Spleen (tissue), 11 donors: ENCODE measurements at regions not wholly inside any gene's neighbourhood (a gene's known extent, or its start where the extent isn't known, plus 50 kb on each side); places are given as distances from the start of the nearest gene placed in this dataset.

Experiments
- DNase-seq: peaks from one replicate; pipeline ENCODE4 v3.0.0-alpha.2; 2020
- H3K27ac ChIP-seq, 8 donors: fragments of 200-600 bp; sonication (generic) in 7 of 8; 1 replicate in 4 of 8; 2 replicates in 4 of 8; pipeline versions ENCODE4 v1.5.0 to v1.8.0; 2016 to 2021; ENCODE audit warnings: inconsistent platforms in 4 of 8, mild to moderate bottlenecking in 4 of 8, moderate library complexity in 1 of 8
- H3K27me3 ChIP-seq, 7 donors: fragments of 200-600 bp; sonication (generic) in 6 of 7; replicated peaks in 1 of 7; 1 replicate in 4 of 7; 2 replicates in 3 of 7; pipeline versions ENCODE4 v1.5.0 to v1.8.0; 2016 to 2021; ENCODE audit warnings: inconsistent platforms in 3 of 7, mild to moderate bottlenecking in 1 of 7
- H3K36me3 ChIP-seq, 6 donors: fragments of 200-600 bp; sonication (generic) in 5 of 6; 1 replicate in 4 of 6; 2 replicates in 2 of 6; pipeline versions ENCODE4 v1.5.0 to v1.8.0; 2016 to 2021; ENCODE audit warnings: inconsistent platforms in 2 of 6
- H3K4me1 ChIP-seq, 6 donors: fragments of 200-600 bp; sonication (generic) in 5 of 6; 1 replicate in 3 of 6; 2 replicates in 3 of 6; pipeline versions ENCODE4 v1.5.0 to v1.8.0; 2016 to 2021; ENCODE audit warnings: inconsistent platforms in 3 of 6
- H3K4me3 ChIP-seq, 8 donors: fragments of 200-600 bp; sonication (generic) in 7 of 8; 1 replicate in 4 of 8; 2 replicates in 4 of 8; pipeline versions ENCODE4 v1.5.0 to v1.8.0; 2016 to 2021; ENCODE audit warnings: inconsistent platforms in 4 of 8, mild to moderate bottlenecking in 4 of 8, moderate library complexity in 2 of 8
- H3K9me3 ChIP-seq, 8 donors: fragments of 200-600 bp; sonication (generic) in 7 of 8; 1 replicate in 4 of 8; 2 replicates in 4 of 8; pipeline versions ENCODE4 v1.5.0 to v1.8.0; 2016 to 2021; ENCODE audit warnings: inconsistent platforms in 4 of 8
- POLR2A ChIP-seq, 3 donors: fragments of 450-650 bp; IDR thresholded peaks; one replicate each; pipeline ENCODE4 v1.5.1; 2017; ENCODE audit warnings: antibody characterized with exemption in 3 of 3, mild to moderate bottlenecking in 1 of 3
- POLR2AphosphoS5 ChIP-seq, 3 donors: sonication (generic); formaldehyde crosslinking; IDR thresholded peaks; one replicate each; pipeline ENCODE4 v1.5.1; 2017; ENCODE audit warnings: antibody characterized with exemption in 3 of 3
- WGBS, 5 donors: extraction: QIAGEN DNeasy Blood & Tissue Kit in 3 of 5; methylation state at CpG; one replicate each; pipeline versions ENCODE4 v1.1.5 to v1.1.7; 2013 to 2018; 5-methylcytosine and 5-hydroxymethylcytosine counted together
- intact Hi-C: fragments of 100-400 bp; cut with DNase I; formaldehyde crosslinking; loops from one replicate; pipeline ENCODE4 v1.15.0; 2023; ENCODE audit warnings: low total_unique reads
- TF ChIP-seq, protein P1 (sequence below), 11 experiments: fragments of 200-600 bp in 7 of 11; fragments of 450-650 bp in 4 of 11; sonication (generic) in 4 of 11; IDR thresholded peaks in 8 of 11; conservative IDR thresholded peaks in 3 of 11; 1 replicate in 7 of 11; 2 replicates in 4 of 11; pipeline versions ENCODE4 v1.4.0 to v1.8.0; 2016 to 2021; ENCODE audit warnings: antibody characterized with exemption in 11 of 11, inconsistent platforms in 4 of 11, mild to moderate bottlenecking in 1 of 11
- donor health status: healthy with polysubstance abuse.
- donor health status: DM: no; HTN: no; CAD: no; lungs with moderate emphysema.
- donor health status: DM: no; HTN: no; CAD: no.
- donor health status: Bipolar disorder and iron deficiency.
- donor health status: healthy.
- donor health status: DM: no; HTN: no; CAD: no.
- donor health status: DM: yes; HTN: yes; CAD: no.

DNA sequence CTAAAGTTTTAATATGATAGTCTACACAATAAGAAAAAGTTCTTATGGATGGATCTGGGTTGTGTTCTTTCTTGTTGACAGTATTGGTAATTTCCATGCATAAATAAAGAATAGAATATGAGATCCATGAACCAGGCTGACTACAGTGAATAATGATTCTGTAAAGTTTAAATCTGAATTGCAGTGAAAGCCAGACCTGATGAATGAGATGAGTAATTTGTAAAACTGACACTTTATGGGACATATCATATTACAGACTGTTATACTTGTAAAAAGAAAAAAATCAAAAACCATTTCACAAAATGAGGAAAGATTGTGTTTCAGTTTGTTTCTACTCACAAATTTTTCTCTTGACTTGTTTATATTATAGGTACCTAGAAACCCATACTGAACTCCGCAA is 164.9 kb upstream of the SCN7A start:
- peaks cover 0 to 5% (median 0%) of the 10 kb centered on the region in 8 donors for H3K9me3 ChIP-seq
- 92 to 98% (median 96%) methylated on average over 1 of the region's 1 CpG for WGBS, 5 donors
- DNase-seq: no peak
- no peaks in the 10 kb centered on the region for H3K36me3 ChIP-seq
- no peak overlapping the region for H3K4me3 ChIP-seq
- H3K4me1 ChIP-seq: no peaks in the 10 kb centered on the region
- no peak overlapping the region for H3K27ac ChIP-seq
- no peaks in the 10 kb centered on the region for H3K27me3 ChIP-seq
- intact Hi-C loops: no loop called here
- TF ChIP-seq POLR2A (IDR thresholded peaks at IDR 0.05) (no peak), POLR2AphosphoS5 (IDR thresholded peaks at IDR 0.05) (no peak)
- TF ChIP-seq, protein P1, sequence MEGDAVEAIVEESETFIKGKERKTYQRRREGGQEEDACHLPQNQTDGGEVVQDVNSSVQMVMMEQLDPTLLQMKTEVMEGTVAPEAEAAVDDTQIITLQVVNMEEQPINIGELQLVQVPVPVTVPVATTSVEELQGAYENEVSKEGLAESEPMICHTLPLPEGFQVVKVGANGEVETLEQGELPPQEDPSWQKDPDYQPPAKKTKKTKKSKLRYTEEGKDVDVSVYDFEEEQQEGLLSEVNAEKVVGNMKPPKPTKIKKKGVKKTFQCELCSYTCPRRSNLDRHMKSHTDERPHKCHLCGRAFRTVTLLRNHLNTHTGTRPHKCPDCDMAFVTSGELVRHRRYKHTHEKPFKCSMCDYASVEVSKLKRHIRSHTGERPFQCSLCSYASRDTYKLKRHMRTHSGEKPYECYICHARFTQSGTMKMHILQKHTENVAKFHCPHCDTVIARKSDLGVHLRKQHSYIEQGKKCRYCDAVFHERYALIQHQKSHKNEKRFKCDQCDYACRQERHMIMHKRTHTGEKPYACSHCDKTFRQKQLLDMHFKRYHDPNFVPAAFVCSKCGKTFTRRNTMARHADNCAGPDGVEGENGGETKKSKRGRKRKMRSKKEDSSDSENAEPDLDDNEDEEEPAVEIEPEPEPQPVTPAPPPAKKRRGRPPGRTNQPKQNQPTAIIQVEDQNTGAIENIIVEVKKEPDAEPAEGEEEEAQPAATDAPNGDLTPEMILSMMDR (IDR thresholded peaks at IDR 0.05 in 8 of 11, conservative IDR thresholded peaks at IDR 0.05 in 3 of 11): no peak

DNA sequence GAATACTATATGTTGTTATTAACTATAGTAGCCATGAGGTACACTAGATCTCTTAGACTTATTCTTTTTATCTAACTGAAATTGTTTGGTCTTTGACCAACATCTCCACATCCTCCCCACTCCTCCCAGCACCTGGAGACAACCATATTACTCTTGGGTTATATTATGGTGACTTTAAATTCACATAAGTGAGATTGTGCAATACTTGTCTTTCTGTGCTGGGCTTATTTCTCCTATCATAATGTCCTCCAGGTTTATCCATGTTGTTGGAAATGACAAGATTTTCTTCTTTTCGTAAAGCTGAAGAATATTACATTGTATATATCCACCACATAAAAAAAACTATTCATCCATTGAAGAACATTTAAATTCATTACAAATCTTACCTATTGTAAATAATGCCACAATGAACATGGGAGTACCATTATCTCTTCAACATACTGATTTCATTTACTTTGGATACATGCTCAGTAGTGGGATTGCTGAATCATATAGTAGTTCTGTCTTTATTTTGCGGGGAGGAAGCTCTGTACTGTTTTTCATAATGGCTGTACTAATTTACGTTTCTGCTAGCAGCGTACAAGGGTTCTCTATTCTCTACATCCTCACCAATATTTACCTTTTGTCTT is 159.2 kb upstream of the SCN7A start:
- H3K4me3 ChIP-seq: no peak overlapping the region
- H3K36me3 ChIP-seq: no peaks in the 10 kb centered on the region
- no peak overlapping the region for H3K27ac ChIP-seq
- TF ChIP-seq, protein P1 (IDR thresholded peaks at IDR 0.05 in 8 of 11, conservative IDR thresholded peaks at IDR 0.05 in 3 of 11): no peak
- TF ChIP-seq POLR2AphosphoS5 (IDR thresholded peaks at IDR 0.05): no peak
- no peak for TF ChIP-seq POLR2A (IDR thresholded peaks at IDR 0.05)
- no peak for DNase-seq
- WGBS, 5 donors: 65 to 85% (median 68%) methylated on average over 4 of the region's 4 CpGs
- intact Hi-C loops: no loop called here
- H3K27me3 ChIP-seq: no peaks in the 10 kb centered on the region
- H3K9me3 ChIP-seq: peaks cover 0 to 5% (median 0%) of the 10 kb centered on the region in 8 donors
- H3K4me1 ChIP-seq: no peaks in the 10 kb centered on the region

DNA sequence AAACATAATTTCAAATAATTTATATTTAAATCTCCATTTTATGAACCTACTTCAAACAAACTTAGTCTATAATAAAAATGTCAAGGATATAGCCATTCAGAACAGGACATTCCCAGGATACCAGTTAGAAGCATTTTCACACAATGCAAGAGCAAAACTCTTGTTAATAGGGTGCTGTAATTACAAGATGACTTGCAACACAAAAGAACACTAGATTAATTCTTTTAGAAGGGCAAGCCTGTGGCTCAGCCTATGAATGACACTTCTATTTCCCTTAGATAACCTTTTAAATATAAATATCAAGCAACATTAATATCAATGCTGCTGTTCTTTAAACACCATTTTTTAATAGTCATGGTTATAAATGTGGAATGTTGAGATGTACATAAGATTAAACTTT is 157.9 kb upstream of the SCN7A start:
- Histone ChIP-seq H3K27me3 (no peaks in the 10 kb centered on the region), H3K4me3 (no peak overlapping the region), H3K4me1 (no peaks in the 10 kb centered on the region), H3K9me3 (peaks cover 0 to 5% (median 0%) of the 10 kb centered on the region in 8 donors), H3K27ac (no peak overlapping the region), H3K36me3 (no peaks in the 10 kb centered on the region)
- TF ChIP-seq, protein P1 (IDR thresholded peaks at IDR 0.05 in 8 of 11, conservative IDR thresholded peaks at IDR 0.05 in 3 of 11): no peak
- TF ChIP-seq POLR2A (IDR thresholded peaks at IDR 0.05): no peak
- no peak for TF ChIP-seq POLR2AphosphoS5 (IDR thresholded peaks at IDR 0.05)
- no peak for DNase-seq
- intact Hi-C loops: no loop called here

DNA sequence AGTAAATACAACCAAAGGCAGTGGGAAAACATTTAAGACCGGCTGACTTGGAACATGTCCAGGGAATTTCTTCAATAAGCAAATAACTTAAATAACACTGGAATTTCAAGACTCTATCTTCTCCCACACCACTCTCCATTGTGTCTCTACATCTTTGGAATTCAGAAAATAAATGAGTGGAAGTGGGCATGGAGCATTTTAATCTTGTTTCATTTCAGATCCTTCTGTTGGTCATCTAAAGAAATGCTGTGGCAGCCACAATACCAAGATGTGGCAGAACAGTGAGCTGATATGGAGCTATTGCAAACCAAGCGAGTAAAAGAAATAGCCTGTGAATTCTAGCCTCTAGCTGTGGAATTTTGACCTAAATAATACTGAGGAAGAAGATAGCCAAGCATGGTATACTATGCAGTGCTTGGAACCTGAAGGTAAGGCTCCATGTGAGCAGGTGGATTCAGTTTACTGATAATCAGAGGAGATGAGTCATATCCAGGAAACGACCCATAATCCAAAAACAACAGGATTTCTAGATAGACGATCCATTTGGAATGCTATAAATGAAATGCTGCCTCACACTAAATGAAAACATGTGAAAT is 157.1 kb upstream of the SCN7A start:
- Histone ChIP-seq H3K36me3 (no peaks in the 10 kb centered on the region), H3K9me3 (peaks cover 0 to 6% (median 0%) of the 10 kb centered on the region in 8 donors), H3K27ac (no peak overlapping the region), H3K4me3 (no peak overlapping the region), H3K4me1 (no peaks in the 10 kb centered on the region), H3K27me3 (no peaks in the 10 kb centered on the region)
- TF ChIP-seq, protein P1 (IDR thresholded peaks at IDR 0.05 in 8 of 11, conservative IDR thresholded peaks at IDR 0.05 in 3 of 11): no peak
- TF ChIP-seq POLR2A (IDR thresholded peaks at IDR 0.05) (no peak), POLR2AphosphoS5 (IDR thresholded peaks at IDR 0.05) (no peak)
- intact Hi-C loops: no loop called here
- WGBS, 5 donors: 57 to 75% (median 66%) methylated on average over 4 of the region's 4 CpGs
- DNase-seq: no peak
